Activated T-helper 1 cell treated with anti-CD3 and anti-CD28 coated beads, Interleukin-2, amount 50 U/mL, for 16 hours (primary cell): ENCODE measurements at regions not wholly inside any gene's neighbourhood (a gene's known extent, or its start where the extent isn't known, plus 50 kb on each side); places are given as distances from the start of the nearest gene placed in this dataset.

Experiments used
- DNase-seq, 2 donors: peaks; one replicate each; pipeline ENCODE4 v3.0.0-alpha.2; 2020; ENCODE audit warnings: low read depth in 1 of 2, low spot score in 1 of 2

GRCh38 chr7:38002689-38003088, 82.2 kb downstream of the EPDR1 start:
- no peak for DNase-seq

- DNase-seq = no peak
These were observed 86.1 kb downstream of the EPDR1 start for GRCh38 chr7:38006559-38006958.

GRCh38 chr7:38007096-38007495, 86.7 kb downstream of the EPDR1 start:
- DNase-seq = no peak

DNA sequence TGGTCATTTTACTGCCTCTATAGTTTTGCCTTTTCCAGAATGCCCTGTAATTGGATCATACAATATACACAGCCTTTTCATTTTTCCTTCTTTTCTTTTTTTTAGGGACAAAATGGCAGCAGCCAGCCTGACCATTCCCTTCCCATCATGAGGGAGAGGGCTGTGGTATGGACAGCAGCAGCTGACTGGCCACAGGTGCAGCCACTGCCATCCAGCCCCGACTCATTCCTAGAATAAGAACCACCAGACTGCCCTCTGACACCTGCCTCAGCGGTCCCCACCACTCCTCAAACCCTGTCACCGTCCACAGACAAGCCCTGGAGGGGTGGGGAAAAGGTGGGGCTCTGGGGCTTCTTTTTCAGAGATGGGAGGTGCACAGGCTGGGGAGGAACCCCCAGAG, 92.8 kb downstream of the EPDR1 start:
- no peak for DNase-seq

DNA sequence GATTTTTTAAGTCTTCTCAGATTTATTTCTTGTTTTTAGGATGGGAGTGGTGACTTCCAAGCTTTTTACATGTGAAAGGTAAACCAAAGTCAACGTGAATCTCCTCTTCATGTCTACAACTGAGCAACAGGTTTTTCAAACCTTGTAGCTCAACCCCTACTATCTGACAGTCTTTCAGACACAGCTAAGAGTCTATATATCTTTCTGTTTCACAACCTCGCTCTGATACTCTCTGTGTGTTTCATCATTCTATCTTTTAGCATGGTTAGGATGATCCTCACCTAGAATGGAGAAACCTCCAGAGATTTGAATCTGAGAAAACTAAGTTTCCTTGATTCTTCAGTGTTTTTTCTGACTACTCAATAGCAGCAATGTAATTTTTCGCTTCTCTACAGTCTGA, 96.1 kb downstream of the EPDR1 start:
- no peak for DNase-seq

GRCh38 chr7:38017320-38017719, 96.9 kb downstream of the EPDR1 start:
- no peak for DNase-seq

DNA sequence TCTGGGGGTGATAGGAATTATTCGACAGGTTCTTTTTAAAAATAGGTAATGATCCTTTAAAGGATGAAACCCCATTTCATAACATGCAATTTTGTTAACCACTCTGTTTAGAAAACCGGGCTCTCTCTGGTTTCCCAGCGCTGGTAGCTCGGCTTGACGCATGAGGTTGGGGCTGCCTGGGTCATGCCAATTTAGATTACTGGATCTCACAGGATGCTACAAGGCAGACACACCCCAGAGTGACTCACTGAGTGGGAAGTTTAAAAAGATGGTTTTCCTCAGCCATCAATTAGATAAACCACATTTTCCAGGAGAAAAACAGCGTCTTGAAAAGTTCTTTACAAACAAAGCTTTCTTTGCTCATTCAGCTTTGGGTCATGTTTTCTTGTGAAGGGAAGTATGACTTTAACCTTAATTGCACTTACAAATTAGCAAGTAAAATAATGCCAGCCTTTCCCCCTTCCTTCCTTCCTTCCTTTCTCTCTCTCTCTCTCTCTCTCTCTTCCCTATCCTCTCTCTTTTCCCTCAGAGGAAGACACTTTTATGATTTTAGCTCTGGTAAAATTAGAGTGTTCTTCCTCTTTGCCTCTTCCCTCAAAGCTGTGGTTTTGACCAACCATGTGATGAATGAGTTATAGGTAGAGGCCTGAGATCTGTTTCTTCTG, 99.8 kb downstream of the EPDR1 start:
- DNase-seq = no peak

DNA sequence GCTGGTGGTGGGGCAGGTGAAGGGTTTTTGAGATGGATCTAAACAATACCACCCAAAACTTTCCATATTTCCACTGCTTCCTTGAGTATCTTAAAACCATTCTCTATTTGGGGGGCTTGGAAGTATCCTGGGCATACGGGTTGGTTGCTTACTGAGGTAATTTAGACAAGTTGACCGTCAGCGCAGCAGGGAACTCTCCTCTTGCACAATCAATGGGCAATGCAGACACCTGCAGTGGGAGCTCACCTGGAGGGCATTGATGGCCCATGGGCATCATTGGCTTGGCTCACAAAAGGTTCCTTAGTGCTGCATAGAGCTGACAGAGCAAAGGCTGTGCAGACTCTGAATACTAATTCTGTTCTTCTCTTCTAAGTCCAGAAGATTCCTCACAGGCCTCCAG, 101.5 kb downstream of the EPDR1 start:
- DNase-seq = no peak

- no peak for DNase-seq
These were observed 105.4 kb downstream of the EPDR1 start for GRCh38 chr7:38025815-38026214.

- DNase-seq = no peak
These were observed 107.5 kb downstream of the EPDR1 start for GRCh38 chr7:38027884-38028455.

DNA sequence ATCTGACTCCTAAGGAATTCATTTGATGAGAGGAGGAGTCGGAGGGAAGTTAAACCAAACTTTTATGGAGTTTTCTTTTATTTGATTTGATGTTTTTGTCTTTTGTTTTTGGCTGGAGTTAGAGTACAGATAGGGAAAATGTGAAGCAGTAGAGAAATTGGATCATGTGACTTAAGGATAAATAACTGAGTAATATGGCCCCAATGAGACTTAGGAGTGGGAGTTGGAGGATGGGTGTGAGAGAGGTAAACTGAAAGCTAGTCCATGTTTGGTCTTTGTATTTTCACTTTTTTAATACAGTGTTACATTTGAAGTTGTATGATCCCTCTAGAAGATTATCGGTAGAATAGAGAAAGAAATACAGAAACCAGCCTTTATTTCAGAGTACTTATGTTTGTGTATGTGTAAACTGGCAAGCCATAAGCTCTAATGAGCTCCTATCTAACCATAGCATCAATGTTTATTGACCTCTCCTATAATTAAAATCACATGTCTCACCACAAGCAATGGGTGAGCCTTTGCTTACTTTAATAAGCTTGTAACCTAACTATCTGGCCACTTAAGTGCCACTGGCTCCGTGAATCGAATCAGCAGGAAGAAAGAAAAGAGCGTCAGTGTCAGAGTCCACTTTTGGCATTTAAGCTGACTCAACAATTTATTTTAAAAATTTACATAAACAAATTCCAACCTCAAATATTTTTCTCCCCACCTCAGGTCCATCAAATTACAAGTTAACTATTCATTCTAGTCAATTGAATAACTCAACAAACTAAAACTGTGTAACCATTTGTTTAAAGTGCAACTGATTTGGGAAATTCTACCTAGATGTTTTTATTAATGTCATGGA, 113.8 kb downstream of the EPDR1 start:
- no peak for DNase-seq

DNA sequence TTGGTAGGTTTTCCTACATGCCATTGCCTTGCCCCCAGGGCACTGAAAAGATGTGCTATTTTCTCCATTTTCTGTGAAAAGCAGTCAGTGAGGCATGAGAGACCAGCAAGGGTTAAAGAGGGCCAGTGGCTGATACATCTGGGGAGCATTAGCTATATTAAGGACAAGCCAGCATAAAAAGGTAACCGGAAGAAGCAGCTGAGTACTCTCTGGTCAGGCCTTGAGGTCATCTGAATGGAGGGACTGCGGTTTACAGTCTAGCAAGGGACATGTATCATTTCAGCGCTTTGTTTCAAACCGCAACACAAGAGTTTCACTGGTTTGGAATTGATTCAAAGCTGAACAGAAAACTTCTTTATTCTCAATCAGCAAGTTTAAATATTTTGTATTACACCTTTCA, 120.4 kb downstream of the EPDR1 start:
- no peak for DNase-seq

- no peak for DNase-seq
These were observed 128.4 kb upstream of the STARD3NL start for GRCh38 chr7:38049679-38050078.

- no peak for DNase-seq
These were observed 126.7 kb upstream of the STARD3NL start for GRCh38 chr7:38051311-38051710.

DNA sequence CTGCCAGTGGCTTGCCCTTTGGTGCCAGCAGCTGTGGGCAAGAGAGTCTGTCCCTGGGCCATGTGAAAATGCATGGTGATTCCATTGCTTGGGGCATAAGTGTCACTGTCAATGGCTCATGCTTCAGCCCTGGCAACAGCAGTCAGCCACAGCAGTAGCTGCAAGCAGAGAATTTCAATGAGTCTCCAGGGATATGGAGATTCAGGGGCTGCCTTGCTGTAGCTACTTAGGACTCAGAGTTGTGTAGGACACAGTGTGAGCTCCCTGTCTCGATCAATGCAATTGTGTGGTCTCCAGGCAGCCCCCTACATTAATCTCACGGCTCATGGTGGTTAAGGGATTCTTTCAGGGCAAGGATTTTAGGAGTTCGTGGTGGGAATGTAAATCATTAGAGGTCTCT, 126.3 kb upstream of the STARD3NL start:
- DNase-seq = no peak

- no peak for DNase-seq
These were observed 125.3 kb upstream of the STARD3NL start for GRCh38 chr7:38052786-38053185.

- DNase-seq = no peak
These were observed 123.8 kb upstream of the STARD3NL start for GRCh38 chr7:38054199-38054598.

DNA sequence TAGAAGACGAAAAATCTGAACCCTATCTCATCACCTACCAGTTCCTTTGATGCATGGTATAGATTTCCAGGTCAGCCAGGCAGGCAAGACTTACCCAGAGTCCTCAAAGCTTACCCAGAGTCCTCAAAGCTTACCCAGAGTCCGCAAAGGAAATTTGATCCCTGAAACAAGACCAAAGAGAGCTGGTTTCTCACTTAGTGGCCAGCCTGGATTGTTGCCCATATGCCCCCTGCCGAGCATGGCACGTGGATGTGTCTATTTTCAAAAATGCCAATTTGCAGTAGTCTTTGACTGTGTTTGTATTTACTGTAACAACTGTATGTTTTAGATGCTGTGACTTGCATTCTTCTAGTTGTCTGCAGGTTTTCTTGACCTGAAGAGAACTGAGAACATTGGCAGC, 120.2 kb upstream of the STARD3NL start:
- no peak for DNase-seq

GRCh38 chr7:38060116-38060515, 117.9 kb upstream of the STARD3NL start:
- no peak for DNase-seq

DNA sequence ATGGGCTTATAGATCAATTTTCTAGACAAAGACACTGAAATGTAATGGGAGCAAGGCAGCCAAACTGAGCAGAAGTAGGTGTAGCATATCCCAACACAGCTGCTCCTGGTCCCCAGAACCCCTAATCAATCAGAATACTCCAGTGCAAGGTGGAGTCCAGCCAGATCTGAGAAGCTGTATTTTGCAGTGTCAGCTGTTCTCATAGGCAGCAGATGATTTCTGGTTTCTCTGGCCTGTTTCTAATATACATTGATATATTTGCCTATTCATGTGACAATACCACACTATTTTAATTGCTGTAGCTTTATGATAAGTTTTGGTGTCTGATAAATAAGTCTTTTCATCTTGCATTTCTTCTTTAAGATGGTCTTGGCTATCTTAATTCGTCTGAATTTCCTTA, 117.4 kb upstream of the STARD3NL start:
- no peak for DNase-seq

DNA sequence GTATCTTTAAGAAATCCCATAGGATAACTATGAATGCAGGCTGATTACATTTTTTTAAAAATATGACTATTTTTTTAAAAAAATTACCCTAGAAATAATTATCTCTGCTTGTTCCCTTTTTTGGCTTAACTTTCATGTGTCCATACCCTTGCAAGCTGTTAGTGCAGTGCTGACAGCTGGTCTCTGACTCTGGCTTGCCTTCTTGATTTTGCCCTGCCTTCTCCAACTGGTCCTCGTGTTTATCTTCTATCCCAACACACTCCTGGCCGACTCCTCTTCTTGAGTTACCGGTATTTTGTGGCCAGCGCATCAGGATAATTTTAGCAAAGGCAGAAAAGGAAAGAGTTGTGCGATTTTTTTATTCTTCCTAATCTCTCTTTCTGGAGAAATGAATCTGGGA, 111.7 kb upstream of the STARD3NL start:
- DNase-seq = no peak

DNA sequence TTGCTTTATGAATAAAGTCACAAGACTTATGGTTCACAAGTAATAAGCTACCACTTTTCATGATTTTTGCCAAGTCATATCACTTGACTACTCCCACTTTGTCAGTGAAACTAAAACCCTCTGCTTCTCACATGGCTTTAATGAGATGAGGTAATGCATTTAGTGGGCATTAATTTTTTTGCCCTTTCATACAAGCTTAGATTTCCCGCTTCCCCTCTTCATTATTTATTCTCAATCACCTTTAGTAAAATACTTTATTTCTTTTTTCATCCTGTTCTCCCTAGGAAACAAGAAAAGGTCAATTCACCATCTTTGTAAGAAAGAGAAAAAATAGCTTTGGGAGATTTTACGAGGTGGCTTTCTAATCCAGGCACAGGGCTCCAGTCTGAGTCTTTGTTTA, 109.6 kb upstream of the STARD3NL start:
- no peak for DNase-seq
